HG03565 (cell line): ENCODE measurements at regions not wholly inside any gene's neighbourhood (a gene's known extent, or its start where the extent isn't known, plus 50 kb on each side); places are given as distances from the start of the nearest gene placed in this dataset.

Source experiments
- ATAC-seq: cut with Tn5 transposase; IDR thresholded peaks from one replicate; pipeline ENCODE4 v1.9.1; 2021; ENCODE audit warnings: mild to moderate bottlenecking, moderate library complexity; ENCODE audit not compliant: unreplicated experiment

DNA sequence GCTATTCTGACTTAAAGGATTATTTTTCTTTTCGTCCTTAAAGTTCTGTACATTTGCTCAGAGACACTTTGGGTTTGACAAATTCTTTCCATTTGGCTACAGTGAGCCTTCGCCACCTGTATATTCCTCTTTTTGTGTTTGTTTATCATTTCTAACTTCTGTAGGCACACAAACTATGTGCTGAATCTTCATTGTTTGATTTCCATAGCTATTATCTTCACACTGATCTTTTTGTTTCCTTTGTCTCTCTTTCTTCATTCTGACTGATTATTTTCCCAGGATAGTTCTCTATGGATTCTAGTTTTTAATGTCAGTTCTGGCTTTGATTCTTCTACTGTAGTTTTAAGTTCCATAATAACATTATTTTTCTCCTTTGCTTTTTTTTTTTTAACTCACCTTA, 350.2 kb downstream of the ZNF521 start:
- no peak for ATAC-seq

DNA sequence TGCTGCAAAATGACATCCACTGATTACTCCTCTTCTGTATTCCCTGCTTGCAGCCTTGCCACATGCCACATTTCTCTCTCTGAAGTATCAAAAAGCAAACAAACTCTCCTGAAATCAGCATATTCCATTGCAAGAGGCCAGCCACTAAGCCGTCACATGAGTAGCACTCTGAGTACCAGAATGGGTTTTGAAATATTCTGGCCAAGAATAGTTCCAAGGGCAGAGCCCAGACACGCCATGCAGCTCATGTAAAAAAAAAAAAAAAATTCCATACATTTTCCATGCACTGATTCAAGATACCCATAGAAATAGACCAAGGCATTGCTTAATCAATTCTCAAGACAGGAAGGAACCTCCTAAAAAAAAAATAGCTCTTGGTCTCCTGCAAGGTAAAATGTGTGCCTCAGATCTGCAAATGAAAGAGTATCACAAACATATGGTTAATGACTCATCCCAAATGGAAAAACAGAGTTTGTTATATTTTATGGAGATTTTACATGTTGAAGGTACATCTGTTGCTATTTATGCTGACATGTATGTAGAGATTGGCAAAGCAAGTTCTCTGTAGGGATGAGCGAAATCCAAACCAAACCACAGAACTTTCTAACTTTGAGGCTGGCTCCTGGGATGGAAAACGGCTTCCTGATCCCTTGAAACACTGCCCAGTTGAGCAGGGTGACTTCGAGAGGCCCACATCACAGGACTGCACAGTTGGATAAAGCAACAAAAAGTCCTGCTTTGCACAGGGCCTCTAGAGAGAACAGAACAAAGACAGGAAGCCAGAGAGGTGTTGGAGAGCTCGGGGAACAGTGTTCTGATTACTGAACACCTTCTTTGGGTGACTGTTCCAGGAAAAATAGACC, 346.2 kb downstream of the ZNF521 start:
- no peak for ATAC-seq

- ATAC-seq: no peak
Measured at GRCh38 chr18:25010623-25011374, 341.2 kb downstream of the ZNF521 start.
